GM19395 (cell line): ENCODE measurements at regions not wholly inside any gene's neighbourhood (a gene's known extent, or its start where the extent isn't known, plus 50 kb on each side); places are given as distances from the start of the nearest gene placed in this dataset.

ENCODE experiments used
- ATAC-seq: cut with Tn5 transposase; IDR thresholded peaks from one replicate; pipeline ENCODE4 v1.9.1; 2021; ENCODE audit warnings: mild to moderate bottlenecking, moderate library complexity; ENCODE audit not compliant: unreplicated experiment

- no peak for ATAC-seq
Measured at GRCh38 chr13:34589581-34589980, 352.5 kb upstream of the NBEA start.

- no peak for ATAC-seq
Measured at GRCh38 chr13:34591129-34591528, 350.9 kb upstream of the NBEA start.

- no peak for ATAC-seq
Measured at GRCh38 chr13:34591900-34592529, 350.1 kb upstream of the NBEA start.

DNA sequence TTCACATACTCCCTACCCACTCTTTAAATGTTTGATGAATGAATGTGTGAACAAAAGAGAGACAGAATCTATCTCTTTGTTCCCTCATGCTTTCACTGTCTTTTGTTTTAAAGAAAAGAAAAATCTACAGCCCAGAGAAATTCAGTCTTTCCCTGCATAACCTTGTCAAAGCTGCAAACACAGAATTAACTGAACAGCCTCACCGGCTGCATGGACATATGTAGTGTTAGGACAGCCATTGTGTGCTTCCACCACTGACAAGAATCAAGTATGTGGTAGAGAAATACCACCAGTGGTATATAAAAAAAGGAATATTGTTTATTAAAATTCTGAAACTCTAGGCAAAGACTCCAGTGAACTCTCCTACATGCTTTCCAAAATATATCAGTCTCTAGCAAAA is 348.4 kb upstream of the NBEA start:
- ATAC-seq: no peak

DNA sequence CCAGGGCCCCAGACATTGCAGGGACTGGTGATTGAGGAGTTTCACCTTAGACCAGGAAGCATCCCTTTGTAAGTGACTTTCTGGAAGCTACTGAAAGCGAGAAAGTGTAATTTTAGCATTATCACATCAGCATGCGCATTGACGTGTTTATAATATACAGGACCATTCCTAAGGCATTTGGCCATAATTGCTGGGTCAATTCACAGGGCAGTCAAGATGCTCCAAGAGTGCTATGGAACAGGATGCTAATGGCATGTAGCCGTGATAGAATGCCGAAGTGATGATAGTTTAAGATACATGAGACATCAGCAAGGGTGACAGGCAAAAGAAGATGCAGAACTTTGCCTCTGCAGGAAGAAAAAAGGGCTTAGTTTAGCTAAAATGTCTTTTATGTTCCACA is 347.6 kb upstream of the NBEA start:
- no peak for ATAC-seq

GRCh38 chr13:34608331-34608730 is 333.7 kb upstream of the NBEA start:
- no peak for ATAC-seq

DNA sequence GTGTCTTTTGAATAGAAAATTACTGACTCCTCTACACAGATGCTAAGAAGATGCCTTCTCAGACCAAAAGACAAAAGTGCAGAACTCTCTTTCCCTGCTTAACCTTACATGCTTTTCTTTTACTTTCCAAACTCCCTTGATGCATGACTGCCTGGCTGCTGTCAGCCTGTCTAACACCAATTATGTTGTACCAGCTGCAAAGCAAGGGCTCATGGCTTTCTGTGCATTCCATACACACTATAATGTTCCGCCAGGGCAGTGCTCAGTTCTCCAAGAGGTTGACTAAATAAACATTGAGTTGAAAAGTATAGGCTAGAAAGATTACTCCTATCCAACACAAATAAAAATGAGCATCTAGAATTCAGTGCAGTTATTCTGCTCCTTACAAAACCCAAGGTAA is 330.4 kb upstream of the NBEA start:
- ATAC-seq: no peak

DNA sequence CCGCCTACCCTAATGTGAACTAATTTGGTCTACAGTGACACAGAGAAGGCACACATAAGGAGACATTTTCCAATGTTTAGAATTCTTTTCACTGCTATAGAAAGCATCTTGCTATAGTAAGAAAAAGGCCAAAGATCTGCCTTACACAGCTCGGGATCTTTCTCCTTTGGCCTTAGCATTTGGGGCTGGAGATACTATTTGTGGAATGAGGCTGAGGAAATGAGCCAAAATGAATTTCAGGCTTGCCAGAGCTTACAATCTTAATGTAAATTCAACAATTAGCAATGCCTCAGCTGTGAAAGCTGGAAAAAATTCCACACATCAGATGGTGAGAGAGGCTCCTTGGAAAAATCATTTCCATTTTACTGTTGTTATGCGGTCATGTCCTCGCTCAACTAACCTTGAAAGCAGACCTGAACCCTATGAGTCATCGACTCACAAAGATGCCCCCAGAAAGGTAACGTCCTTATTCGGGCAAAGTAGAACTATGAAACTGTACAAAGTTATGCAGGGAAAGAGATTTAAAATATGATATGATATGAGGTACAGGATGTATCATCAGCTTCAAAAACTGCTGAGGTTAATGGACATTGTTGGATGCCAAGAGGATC is 324.5 kb upstream of the NBEA start:
- ATAC-seq: no peak

DNA sequence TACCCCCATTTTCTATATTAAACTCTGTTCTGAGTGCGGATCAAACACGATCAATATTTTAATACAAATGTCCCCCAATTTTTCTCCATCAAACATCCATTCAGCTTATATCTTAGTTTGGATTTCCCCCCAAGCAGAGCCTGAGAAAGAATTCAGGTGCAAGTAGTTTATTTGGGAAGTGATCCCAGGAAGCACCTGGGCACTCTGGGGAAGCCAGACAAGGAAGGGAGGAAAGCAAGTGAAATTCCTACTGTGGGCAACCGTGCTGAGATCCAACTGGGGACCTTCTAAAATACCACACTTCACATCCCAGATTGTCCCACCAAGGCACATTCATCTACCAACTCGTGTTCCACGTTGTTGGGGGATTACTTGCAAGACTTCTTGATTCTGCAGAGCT is 323.4 kb upstream of the NBEA start:
- ATAC-seq: no peak

GRCh38 chr13:34619326-34619725 is 322.7 kb upstream of the NBEA start:
- no peak for ATAC-seq

- ATAC-seq: no peak
Measured at GRCh38 chr13:34620074-34620850, 321.8 kb upstream of the NBEA start.

DNA sequence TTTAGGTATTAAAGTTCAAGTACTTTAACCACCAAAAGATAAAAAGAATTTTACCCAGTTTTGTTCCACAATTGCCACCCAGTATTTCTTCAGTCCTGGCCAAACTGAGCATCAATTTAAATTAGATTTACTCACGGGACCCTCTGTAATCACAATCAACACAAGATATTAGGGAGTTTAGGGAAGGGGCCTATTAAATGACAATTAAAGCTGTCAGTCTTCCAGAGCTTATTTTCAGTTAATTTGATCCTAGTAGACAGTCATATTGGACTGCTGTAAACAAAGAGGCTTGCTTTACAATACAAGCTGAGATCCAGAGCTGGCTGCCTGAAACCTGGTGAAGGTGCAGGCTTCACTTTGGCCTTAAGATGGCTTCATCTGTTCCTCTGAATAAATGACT is 321.2 kb upstream of the NBEA start:
- no peak for ATAC-seq

DNA sequence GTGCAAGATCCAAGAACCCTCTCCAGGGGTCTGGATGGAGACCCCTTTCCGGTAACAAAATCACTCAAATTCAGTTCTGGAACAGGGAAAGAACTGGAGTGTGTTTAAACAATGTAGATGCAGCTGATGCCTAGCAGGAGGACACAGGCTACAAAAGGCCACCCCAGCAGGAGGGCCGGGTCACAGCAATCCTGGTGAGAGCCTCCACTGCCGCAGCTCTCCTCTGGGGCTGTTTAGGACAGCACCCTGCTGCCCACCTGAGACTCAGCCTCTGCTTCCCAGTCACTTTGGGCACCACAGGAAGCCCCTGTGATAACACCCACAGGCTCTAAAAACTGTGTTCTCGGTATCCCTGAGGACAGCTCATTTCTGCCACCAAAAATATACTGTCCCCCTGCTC is 318.7 kb upstream of the NBEA start:
- no peak for ATAC-seq

DNA sequence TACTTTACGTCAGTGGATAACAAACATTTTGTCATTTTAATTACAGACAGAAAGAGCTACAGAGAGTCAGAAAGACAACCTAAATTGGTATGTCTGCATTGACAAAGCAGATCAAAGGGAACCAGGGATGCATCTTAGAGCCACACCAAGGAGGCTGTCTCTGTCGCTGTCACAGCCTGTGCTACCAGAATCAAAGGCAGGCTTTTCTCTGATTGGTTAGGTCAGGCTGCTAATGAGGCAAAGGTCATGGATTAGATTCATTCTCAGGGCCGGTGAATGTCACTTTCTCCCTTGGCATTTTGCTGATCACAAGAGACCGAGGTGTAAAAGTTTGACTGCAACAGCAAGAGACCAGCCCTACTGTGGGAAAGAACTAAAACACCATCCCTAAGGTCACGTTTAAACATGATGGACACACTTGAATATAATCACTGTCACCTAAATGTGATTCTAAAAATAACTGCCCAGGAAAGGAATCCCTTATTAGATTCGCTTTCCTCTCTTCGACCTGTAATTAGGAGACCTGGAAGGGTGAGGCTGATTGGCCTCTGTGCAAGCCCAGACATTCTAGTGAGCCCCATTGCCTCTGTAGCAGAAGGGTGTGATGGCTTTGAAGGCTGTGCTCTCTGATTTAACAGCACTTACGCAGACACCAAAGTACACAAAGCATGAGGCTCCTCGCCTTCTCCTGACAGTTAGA is 314.4 kb upstream of the NBEA start:
- no peak for ATAC-seq

DNA sequence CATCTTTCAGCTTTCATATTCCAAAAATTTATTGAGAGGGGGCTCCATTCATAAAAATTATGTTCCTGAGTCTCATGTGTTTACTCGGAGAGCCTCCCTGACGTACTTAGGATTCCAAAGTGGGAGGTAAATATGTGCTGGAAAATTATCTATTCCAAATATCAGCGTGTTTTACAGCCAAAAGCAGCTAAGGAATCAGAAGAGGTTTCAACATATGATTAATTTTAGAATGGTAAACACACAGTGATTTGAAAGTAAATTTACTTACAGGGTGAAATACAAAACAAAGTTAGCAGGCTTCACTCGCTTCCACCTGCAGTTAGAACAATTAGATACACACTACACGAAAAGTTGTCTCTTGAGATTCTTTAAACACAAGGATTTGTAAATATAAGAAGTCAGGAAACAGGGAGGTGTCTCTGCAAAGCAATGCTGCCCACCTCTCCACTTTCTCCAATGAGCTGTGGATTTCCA is 313.8 kb upstream of the NBEA start:
- no peak for ATAC-seq

DNA sequence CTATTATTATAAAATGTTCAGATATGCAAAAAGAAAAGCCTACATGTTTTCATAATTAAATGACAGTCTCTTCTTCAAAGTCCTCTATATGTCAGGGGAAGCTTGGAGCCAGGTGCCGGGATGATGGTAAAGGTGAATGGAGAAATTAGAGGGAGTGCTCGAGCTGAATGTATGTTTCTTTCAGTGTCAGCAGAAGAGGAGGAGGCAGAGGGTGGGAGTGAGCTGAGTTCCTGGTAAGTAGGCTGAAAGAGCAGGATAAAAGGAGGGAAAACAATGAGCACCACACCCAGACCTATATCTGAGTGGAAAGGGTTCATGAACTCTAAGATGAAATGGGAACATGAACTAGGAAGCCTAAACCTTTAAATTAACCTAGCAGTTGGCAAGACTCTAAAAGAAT is 307.6 kb upstream of the NBEA start:
- ATAC-seq: no peak

GRCh38 chr13:34637138-34637537 is 304.9 kb upstream of the NBEA start:
- ATAC-seq: no peak

DNA sequence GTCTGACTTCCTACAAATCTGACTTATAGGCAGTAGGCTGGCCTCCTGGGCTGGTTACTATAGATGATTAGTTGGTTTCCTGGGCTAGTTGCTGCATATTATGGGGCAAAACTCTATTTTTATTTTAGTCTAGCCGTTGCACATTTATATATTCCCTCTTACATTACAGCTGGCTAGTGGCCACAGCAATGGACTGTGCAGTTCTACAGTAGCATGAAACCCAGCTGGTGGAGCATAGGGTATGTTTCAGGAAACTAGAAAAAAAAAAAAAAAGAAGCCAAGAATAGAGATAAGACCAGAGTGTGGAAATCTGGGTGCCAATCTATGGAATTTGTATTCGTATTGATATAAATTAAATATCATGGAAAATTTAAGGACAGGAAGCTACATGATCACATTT is 304.4 kb upstream of the NBEA start:
- ATAC-seq: no peak

- no peak for ATAC-seq
Measured at GRCh38 chr13:34638897-34639296, 303.2 kb upstream of the NBEA start.

- ATAC-seq: no peak
Measured at GRCh38 chr13:34640179-34640992, 301.7 kb upstream of the NBEA start.

- ATAC-seq: no peak
Measured at GRCh38 chr13:34640993-34641330, 301.1 kb upstream of the NBEA start.
